ENCODE measurements at regions not wholly inside any gene's neighbourhood (a gene's known extent, or its start where the extent isn't known, plus 50 kb on each side); places are given as distances from the start of the nearest gene placed in this dataset.
"Not testable (repeated sequence)": the region's sequence is repeated elsewhere in the genome, so short reads cannot be mapped to it uniquely, and the experiment has no call there.

DNA sequence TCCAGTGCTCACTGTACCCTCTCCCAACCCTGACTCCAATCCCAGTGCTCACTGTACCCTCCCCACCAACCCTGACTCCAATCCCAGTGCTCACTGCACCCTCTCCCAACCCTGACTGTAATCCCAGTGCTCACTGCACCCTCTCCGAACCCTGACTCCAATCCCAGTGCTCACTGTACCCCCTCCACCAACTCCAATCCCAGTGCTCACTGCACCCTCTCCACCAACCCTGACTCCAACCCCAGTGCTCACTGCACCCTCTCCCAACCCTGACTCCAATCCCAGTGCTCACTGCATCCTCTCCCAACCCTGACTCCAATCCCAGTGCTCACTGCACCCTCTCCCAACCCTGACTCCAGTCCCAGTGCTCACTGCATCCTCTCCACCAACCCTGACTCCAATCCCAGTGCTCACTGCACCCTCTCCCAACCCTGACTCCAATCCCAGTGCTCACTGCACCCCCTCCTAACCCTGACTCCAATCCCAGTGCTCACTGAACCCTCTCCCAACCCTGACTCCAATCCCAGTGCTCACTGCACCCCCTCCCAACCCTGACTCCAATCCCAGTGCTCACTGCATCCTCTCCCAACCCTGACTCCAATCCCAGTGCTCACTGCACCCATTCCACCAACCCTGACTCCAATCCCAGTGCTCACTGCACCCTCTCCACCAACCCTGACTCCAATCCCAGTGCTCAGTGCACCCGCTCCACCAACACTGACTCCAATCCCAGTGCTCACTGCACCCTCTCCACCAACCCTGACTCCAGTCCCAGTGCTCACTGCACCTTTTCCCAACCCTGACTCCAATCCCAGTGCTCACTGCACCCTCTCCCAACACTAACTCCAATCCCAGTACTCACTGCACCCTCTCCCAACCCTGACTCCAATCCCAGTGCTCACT, 136.3 kb upstream of the ZNF618 start:
- DNase-seq (ENCODE audit: low spot score), result not testable (repeated sequence)

DNA sequence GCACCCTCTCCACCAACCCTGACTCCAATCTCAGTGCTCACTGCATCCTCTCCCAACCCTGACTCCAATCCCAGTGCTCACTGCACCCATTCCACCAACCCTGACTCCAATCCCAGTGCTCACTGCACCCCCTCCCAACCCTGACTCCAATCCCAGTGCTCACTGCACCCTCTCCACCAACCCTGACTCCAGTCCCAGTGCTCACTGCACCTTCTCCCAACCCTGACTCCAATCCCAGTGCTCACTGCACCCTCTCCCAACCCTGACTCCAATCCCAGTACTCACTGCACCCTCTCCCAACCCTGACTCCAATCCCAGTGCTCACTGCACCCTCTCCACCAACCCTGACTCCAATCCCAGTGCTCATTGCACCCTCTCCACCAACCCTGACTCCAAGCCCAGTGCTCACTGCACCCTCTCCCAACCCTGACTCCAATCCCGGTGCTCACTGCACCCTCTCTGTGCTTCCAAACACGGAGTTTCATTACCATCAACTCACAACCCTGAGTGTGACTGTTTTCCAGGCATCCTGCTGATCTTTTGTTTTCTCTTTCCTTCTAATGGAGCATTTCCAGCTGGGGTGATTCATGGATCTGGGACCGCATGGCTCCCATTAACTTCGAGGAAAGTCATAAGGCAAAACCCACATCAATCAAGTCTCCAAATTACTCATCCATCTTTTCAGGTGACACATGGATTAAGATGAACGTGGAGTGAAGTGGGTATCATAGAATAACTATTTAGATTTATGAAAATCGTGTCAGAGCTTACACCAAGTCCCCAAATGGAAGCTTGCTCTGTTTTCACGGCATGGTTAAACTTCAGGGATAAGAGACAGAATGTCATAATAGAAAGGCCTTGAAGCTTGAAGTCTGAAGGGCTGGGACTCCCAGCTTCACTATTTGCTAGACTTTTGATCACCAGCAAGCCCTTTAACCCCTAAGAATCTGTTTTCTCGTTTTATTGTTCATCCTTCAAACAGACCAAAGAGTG, 135.3 kb upstream of the ZNF618 start:
- not testable (repeated sequence) for DNase-seq (ENCODE audit: low spot score)

DNA sequence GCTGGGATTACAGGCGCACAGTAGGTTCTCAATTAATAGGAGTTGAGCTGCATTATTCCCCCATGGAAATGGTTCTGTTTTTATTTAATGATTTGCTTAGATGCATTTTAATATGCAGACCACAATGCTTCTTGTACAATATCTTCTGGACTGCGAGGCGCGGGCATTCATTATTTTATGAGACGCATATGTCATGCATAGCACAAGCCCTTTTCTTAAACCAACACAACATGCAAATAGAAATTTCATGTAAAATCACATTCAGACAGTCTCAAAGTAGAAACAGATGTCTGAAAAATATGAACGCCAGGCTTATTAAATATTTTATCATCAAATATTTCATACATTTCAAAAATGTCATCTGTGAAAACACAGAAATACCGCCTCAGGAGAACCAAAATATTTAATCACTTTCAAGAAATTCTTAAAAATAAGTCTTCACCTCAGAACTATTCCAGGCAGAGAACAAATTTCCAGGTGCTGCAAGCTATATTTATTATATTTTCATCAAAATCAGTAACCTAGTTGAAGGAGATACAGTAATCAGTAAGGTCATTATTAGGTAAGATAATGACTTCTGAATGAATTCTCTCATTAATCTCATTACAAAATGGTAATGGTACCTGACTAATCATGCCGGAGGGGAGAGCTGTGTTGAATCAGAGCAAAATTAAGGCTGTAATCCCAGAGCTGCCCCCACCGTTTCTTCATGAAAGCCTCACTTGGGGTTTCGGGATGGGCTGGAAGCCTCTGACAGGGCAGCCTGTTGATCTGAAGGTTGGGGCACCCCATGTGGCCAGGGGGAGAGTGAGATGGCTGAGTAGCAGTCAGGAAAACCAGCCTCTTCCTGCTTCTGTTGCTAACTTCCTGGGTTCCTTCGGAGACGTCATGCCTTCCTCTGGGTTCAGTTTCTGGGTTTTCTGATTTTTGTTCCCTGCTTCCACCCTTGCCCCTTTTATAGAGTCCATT, 133.9 kb upstream of the ZNF618 start:
- no peak for DNase-seq (ENCODE audit: low spot score)

DNA sequence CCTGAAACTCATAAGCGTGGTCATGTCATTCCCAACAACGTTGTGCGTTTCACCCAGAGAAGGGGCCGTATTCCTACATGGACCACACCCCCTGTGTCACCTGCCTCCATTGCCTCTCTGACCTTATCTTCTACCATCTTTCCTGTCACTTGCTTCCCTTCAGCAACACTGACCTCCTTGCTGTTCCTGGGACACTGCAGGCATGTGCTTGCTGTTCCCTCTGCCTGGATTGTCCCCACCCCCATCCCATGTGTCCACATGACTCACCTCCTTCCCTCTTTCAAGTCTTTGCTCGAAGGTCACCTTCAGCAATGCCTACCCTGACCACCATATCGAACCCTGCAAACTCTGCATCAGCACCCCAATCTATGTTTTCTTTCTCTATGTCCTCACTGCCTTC, 133.2 kb upstream of the ZNF618 start:
- DNase-seq (ENCODE audit: low spot score), result no peak

DNA sequence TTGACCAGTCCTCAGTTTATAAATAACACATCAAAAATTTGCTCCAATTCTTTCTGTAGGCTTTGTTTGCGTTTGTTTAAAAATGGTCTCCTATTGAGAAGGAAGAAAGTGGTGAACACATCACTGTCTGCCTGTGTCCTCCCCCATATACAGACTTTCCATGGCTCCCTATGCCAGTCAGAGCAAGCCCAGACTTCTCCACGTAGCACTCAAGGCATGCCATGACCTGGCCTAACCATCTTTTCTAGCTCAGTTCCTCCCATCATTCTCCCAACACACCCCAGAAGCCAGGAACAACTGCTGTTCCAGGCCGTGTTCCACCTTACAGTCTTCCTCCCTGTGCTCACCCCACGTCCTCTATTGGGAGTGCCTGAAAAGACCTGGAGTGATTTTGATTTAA, 129.6 kb upstream of the ZNF618 start:
- no peak for DNase-seq (ENCODE audit: low spot score)

DNA sequence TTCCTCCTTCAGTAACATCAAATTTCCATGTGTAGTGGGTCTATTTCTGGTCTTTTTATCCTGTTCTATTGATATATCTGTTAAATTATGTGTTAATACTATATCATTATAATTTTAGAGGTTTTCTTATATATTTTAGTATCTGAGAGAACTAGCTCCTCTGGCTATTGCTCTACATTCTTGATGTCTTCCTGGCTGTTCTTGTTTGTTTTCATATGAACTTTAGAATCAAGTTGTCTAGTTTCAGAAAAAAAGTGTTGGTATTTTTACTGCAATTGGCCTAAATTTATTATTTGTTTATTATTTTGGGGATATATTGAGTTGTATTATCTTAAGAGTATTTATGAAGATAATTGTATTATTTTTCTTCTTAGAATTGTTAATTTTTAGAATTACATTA, 128.0 kb upstream of the ZNF618 start:
- no peak for DNase-seq (ENCODE audit: low spot score)

DNA sequence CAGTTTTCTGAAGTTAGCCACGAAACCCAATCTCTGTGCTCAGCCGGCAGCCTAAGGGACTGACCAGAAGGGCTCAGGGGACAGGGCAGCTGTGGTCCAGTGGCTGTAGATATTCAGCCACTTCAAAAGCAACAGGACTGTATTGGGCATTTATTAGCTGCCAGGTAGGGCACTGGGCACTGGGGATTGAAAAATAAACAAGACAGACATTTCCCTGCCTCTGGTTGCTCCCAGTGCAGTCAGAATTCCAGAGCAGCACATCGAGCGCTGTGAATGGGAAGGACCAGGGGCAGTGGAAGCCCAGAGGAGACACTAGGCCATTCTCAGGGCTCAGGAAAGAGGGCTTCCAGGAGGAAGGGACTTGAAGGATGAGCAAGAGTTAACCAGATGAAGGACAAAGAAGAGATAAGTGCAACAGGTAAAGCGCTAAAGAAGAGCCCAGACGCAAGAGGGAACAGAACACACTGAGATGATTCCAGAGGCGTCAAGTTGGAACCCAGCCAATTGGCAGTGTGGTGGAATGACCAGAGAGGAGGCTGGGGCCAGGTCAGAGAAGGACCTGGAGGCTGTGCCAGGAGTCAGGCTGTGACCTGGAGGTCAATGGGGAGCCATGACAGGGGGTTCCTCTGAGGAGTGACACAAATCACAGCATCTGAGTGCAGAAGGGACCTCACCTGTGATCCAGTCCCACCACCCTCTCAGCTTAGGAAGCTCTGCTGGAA, 122.5 kb upstream of the ZNF618 start:
- no peak for DNase-seq (ENCODE audit: low spot score)

DNA sequence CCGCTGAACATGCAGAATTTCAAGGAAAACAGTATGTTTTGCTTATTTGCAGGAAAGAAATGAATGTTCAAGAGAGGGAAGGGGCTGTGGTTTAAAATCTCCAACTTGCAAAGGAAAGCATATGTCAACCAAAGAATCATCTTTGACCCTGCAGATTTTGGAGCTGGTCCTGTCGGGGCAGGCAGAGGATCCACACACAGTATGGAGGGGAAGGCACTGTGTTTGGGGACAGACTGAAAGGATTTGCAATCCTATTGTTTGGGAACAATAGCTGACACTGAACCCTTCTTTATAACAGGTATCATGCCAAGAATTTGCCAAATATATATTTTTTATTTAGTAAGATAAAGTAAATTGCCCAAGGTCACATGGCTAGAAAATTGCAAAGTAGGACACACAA, 121.4 kb upstream of the ZNF618 start:
- DNase-seq (ENCODE audit: low spot score), result no peak

DNA sequence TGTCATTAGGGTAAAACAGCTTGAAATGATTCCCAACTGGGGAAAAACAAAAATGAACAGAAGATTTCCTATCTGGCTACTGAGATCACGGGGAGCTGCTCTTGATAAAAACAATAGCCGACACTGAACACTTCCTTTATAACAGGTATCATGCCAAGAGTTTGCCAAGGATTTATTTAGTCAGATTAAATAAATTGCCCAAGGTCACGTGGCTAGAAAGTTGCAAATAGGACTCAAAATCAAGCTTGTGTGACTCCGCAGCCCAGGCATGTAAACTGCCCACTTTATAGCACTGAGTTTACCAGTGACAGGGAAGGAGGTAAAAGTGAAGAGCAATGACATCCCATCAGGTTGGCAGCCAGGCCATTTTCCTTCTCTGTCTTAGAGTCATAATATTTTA, 120.7 kb upstream of the ZNF618 start:
- DNase-seq (ENCODE audit: low spot score), result no peak

DNA sequence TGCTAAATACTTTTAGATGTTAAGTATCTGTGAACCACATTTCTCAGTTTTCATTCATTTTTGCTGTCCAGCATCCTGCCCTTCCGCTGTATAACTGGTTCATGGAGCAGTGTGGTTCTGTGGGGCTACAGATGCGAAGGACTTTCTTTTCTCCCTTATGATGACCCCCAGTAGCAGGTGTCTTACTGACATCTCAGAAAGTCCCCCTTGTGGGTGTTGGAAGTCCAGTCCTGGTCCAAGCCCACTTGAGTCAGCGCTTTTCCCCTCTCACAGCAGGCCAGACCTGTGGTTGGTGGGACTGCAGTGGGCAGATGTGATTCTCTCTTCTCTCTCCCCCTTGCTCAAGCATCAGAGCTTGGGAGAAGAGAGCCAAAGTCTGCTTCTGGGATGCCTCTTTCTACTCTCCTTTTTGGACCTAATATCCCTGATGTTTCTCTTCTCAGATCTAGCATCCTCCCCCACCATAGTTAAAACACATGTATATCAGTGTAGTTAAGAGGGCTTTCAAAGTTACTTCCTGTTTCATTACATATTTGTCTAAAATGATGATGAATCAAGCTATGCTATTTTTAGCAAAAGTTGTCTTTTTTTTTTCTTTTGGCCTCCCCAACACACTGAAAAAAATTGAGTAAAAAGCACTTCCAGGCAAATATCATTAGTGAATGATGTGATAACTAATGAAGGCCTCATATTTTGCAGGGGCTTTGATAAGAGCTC, 119.5 kb upstream of the ZNF618 start:
- DNase-seq (ENCODE audit: low spot score), result no peak

DNA sequence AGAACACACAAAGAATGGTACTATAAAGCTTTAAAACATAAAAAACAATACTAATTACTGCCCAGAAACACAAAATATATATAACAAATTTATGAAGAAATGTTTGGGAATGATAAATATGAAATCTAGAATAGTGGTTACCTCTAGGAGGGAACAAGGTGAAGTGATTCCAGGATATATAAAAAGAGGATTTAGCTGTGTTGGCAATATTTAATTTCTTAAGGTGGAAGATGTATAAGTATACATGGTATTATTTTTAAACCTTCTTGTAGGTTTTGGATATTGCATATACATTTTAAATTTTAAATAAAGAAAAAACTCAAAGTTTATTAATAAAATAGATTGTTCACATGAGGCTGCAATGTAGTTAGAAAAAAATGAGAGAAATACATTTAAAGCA, 112.7 kb upstream of the ZNF618 start:
- no peak for DNase-seq (ENCODE audit: low spot score)

DNA sequence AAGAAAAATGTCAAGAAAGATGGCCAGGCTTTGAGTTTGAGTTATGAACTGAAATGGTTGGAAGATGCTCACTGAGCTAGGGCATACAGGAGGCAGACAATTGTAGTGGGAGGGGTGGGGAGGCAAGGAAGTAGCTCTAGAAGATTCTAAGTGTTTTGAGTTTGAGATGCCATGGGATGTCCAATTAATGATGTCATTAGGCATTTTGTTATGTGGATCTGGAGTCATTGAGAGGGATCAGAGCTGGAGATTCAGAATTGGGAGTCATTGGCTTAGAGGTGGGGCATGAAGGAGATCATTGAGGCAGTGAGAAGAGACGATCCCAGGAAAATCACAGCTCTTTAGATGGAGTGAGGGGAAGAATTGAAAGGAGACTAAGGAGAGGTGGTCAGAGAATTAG, 111.5 kb upstream of the ZNF618 start:
- no peak for DNase-seq (ENCODE audit: low spot score)

DNA sequence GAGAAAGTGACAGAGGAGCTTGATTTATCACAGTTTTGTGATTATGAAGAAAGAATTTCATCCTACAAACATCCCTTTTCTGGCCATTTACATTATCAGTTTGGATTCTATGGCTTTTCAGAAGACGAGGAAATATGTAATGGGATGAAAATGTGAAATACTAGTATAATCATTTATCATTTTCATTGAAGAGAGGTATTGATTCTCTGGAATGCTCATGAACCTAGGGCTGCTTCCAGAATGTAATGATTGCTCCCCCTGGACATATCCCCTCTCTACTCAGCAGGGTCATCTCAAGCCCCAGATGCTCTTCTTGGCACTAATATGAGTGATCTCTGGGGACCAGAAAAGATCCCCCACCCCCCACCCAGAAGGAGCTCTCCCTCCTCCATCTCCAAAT, 106.7 kb upstream of the ZNF618 start:
- DNase-seq (ENCODE audit: low spot score), result no peak

DNA sequence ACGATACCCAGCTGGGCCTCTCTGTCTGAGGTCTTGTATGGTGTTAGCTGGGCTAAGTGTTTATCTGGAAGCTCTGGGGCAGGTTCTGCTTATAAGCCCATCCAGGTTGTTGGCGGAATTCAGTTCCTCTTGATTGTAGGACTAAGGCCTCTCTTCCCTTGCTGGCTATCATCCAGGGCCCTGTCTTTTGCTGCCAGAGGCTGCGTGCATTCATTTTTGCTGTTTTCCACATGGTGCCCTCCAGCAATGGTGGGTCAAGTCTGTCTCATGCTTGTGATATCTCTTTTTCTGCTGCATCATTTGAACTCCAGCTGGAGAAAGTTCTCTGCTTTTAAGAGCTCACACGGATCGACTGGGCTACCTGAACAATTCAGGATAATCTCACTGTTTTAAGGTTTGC, 105.7 kb upstream of the ZNF618 start:
- DNase-seq (ENCODE audit: low spot score), result no peak

DNA sequence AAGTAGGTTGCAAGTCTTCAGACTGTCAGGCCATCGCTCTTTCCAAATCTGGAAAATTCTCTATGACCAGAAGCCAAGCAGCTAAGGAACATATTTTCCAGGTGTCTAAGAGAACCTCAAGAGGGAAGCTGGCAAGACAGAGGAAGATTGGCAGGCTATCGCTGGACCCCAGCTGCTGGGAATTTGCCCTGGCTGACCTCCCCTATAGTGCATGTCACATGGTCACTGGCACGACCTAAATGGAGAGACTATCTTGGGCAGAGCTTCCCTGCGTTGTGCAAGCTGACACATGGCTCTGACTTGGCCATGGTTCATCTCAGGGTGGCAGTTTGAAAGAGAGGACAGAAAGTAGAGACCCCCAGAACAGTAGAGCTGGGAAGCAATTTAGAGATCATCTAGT, 104.9 kb upstream of the ZNF618 start:
- no peak for DNase-seq (ENCODE audit: low spot score)

DNA sequence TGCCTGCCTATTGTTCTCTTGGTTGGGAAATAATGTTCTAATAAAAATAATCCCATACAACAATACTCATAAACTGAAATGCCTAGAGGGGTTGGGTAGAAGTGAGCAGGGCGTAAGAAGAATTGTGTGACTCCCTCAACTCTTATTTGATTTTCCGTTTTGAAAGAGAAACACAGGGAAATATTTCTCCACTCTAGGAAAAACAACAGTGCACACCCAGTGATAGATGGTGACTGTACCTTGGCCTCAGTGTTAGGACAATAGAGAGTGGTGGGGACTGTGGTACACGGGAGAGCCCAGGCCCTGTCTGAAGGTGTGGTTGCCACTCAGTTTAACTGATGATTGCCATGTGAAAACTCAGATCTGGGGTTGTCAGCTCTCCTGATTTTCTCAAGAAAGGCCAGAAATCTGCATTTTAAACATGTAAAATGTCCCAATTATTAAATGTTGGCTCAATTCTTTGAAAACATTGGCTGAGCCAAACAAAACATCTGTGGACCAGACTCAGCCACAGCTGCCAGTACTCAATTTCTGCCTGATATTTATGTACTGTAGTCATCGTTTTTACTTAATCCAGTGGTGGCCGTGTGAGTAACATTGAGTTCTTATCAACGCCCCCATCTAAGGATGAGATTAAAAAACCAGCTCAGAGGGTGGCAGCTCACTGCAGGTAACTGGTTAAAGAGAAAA, 103.8 kb upstream of the ZNF618 start:
- no peak for DNase-seq (ENCODE audit: low spot score)

DNA sequence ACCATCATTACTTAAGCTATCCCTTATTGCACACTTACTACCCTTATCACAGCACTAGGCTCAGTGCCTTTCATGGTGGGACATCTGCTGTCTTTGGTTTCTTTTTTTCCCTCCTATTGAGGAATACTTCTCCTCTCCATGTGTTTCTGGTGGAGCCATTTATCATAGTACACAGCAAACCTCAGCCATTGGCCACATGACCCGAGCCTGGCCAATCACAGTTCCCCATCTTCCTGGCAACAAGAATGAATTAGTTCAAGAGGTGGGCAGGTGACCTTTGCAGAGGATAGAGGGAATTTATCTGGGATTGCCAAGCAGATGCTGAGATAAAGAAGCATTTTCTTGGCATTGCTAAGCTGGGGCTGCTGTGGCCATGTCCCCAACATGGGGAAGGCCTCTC, 101.1 kb upstream of the ZNF618 start:
- no peak for DNase-seq (ENCODE audit: low spot score)

DNA sequence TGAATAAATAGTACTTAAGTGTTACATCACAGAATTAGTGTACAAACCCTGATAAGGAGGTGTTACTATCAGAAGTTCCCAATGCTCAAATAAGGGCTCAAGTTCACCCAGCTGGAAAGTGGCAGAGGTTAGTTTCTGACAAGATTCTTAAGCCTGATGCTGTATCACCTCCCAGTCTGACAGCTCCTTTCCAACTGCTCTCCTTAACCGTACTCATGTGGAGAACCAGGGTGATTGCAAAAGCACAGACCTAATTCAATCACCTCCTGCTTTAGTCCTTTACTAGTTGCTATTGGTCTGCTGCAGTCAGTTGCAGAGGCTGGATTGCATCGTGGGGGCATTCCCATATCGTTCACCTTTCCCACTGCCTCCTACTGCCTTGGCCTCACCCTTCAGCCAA, 100.4 kb upstream of the ZNF618 start:
- no peak for DNase-seq (ENCODE audit: low spot score)

DNA sequence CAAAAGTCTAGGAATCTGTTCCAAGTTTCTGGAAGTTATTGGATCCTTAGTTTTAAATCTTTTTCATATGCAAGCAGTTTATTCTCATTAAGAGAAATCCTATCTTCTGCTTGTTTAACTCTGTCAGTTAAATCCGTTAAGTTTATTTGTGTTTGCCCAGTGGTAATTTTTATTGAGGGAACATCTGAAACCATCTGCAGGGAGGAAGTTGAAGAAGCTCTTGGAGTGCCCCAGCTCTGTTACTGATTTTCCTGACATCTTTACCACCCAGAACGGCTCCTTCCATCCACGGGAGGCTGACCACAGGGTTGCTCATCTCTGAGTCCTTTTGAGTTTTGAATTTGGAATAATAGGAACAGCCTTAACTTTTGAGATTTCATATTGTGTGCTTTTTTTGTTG, 99.9 kb upstream of the ZNF618 start:
- DNase-seq (ENCODE audit: low spot score), result no peak

DNA sequence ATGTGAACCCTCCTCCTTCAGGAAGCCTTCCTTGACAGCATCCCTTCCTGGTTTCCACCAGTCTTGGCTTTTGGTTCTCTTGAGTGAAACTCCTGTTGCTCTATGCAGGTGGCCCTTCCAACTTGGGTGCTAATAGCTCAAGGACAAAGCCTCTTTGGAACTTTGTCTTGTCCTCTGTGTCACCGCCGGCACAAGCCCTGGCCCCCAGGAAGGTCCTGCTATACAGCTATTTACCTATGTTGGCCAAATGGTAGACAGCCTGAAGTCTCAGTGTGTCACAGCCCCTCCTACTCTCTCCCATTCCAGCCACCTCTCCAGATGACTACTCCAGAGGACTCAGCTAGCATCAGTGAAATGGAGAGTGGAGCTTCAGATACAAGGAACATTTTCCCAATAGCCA, 94.7 kb upstream of the ZNF618 start:
- DNase-seq (ENCODE audit: low spot score), result no peak

Measured in ureter (tissue), 1 donor.